Liver (tissue), 8 donors: ENCODE measurements at regions not wholly inside any gene's neighbourhood (a gene's known extent, or its start where the extent isn't known, plus 50 kb on each side); places are given as distances from the start of the nearest gene placed in this dataset.

Experiments used
- DNase-seq: peaks from one replicate; pipeline ENCODE4 v3.0.0-alpha.2; 2017; ENCODE audit warnings: low spot score
- H3K27ac ChIP-seq, 2 donors: one replicate each; pipeline ENCODE4 v1.7.0; 2013; ENCODE audit warnings: inconsistent platforms in 2 of 2, low read length in 2 of 2, control low read depth in 1 of 2, low read depth in 1 of 2, mild to moderate bottlenecking in 1 of 2
- H3K27me3 ChIP-seq, 4 donors: one replicate each; pipeline versions ENCODE4 v1.6.1 to v1.7.0; 2013; ENCODE audit warnings: low read length in 3 of 4, inconsistent platforms in 1 of 4, mild to moderate bottlenecking in 1 of 4, moderate library complexity in 1 of 4; ENCODE audit not compliant: control insufficient read depth in 4 of 4, insufficient read depth in 4 of 4
- H3K36me3 ChIP-seq, 4 donors: one replicate each; pipeline versions ENCODE4 v1.6.1 to v1.7.0; 2013; ENCODE audit warnings: low read length in 3 of 4, mild to moderate bottlenecking in 3 of 4, low read depth in 1 of 4, moderate library complexity in 1 of 4; ENCODE audit not compliant: control insufficient read depth in 4 of 4, insufficient read depth in 3 of 4
- H3K4me1 ChIP-seq, 4 donors: one replicate each; pipeline versions ENCODE4 v1.6.1 to v1.7.0; 2013; ENCODE audit warnings: low read length in 3 of 4, mild to moderate bottlenecking in 3 of 4, moderate library complexity in 1 of 4; ENCODE audit not compliant: control insufficient read depth in 4 of 4, insufficient read depth in 4 of 4
- H3K4me3 ChIP-seq, 3 donors: one replicate each; pipeline versions ENCODE4 v1.6.1 to v1.7.0; 2013; ENCODE audit warnings: low read length in 3 of 3, control low read depth in 1 of 3, low read depth in 1 of 3, mild to moderate bottlenecking in 1 of 3
- H3K9ac ChIP-seq, 2 donors: one replicate each; pipeline ENCODE4 v1.7.0; 2013; ENCODE audit warnings: low read length in 2 of 2, mild to moderate bottlenecking in 2 of 2, moderate library complexity in 2 of 2, control low read depth in 1 of 2, low read depth in 1 of 2
- H3K9me3 ChIP-seq, 4 donors: one replicate each; pipeline versions ENCODE4 v1.6.1 to v1.7.0; 2013; ENCODE audit warnings: low read length in 3 of 4; ENCODE audit not compliant: control insufficient read depth in 4 of 4
- ATF3 ChIP-seq: IDR thresholded peaks from 2 replicates; pipeline ENCODE4 v1.6.1; 2016; ENCODE audit warnings: antibody characterized with exemption
- CTCF ChIP-seq: fragments of 150-350 bp; IDR thresholded peaks from 2 replicates; pipeline ENCODE4 v1.5.1; 2017; ENCODE audit warnings: improper control_type of control experiment, low read depth, low read length; ENCODE audit not compliant: missing input control
- EGR1 ChIP-seq, 2 donors: IDR thresholded peaks; 2 replicates each; pipeline ENCODE4 v1.6.1; 2016 to 2018; ENCODE audit warnings: antibody characterized with exemption in 2 of 2, low read depth in 2 of 2
- FOXA1 ChIP-seq: IDR thresholded peaks from 2 replicates; pipeline ENCODE4 v1.6.1; 2016; ENCODE audit warnings: antibody characterized with exemption
- FOXA2 ChIP-seq: IDR thresholded peaks from 2 replicates; pipeline ENCODE4 v1.6.1; 2016; ENCODE audit warnings: antibody characterized with exemption
- GABPA ChIP-seq, 2 donors: IDR thresholded peaks in 1 of 2; conservative IDR thresholded peaks in 1 of 2; 2 replicates each; pipeline ENCODE4 v1.6.1; 2016; ENCODE audit warnings: antibody characterized with exemption in 2 of 2, mild to moderate bottlenecking in 1 of 2, moderate library complexity in 1 of 2
- HNF4G ChIP-seq: IDR thresholded peaks from 2 replicates; pipeline ENCODE4 v1.6.1; 2016; ENCODE audit warnings: antibody characterized with exemption
- MAX ChIP-seq: IDR thresholded peaks from 2 replicates; pipeline ENCODE4 v1.6.1; 2016; ENCODE audit warnings: antibody characterized with exemption
- REST ChIP-seq: IDR thresholded peaks from 2 replicates; pipeline ENCODE4 v1.6.1; 2016; ENCODE audit warnings: antibody characterized with exemption, mild to moderate bottlenecking
- SP1 ChIP-seq: IDR thresholded peaks from 2 replicates; pipeline ENCODE4 v1.6.1; 2018; ENCODE audit warnings: antibody characterized with exemption, mild to moderate bottlenecking
- YY1 ChIP-seq: IDR thresholded peaks from 2 replicates; pipeline ENCODE4 v1.6.1; 2016; ENCODE audit warnings: antibody characterized with exemption, mild to moderate bottlenecking
- WGBS: extraction: QIAGEN DNeasy Blood & Tissue Kit; methylation state at CpG from one replicate; pipeline ENCODE4 v1.1.7; 2013; 5-methylcytosine and 5-hydroxymethylcytosine counted together
- TF ChIP-seq, protein P1 (sequence below): IDR thresholded peaks from 2 replicates; pipeline ENCODE4 v1.6.1; 2016; ENCODE audit warnings: antibody characterized with exemption
- donor health status: healthy.
- donor health status: healthy.
- donor health status: healthy.
- donor health status: healthy.
- donor health status: healthy.

DNA sequence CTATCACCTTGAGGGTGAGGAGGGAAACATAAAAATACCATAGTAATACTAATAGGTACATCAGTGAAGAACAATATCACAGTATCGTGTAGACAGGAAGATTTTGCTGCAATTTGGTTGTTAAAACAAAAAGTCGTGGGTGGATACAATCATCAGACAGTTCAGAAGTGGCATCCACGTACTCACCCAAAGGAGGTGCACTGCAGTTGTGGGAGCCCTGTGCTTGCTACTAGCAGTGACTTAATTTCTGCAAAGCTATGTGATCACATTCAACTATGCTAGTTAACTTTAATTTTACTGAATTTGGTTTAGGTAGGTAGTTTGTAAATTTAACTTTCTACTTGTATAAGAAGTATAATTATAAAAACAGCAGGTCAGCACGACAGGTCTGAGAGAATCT, 188.2 kb upstream of the SGK1 start:
- DNase-seq, result no peak
- WGBS, result 94% methylated on average over 4 of the region's 4 CpGs
- TF ChIP-seq MAX (no peak), YY1 (no peak), ATF3 (no peak)
- no peak overlapping the region for H3K4me3 ChIP-seq
- H3K9ac ChIP-seq, result no peak overlapping the region
- no peak overlapping the region for H3K27ac ChIP-seq
- peaks cover 2 to 18% (median 9%) of the 10 kb centered on the region in 4 donors for H3K4me1 ChIP-seq
- no peaks in the 10 kb centered on the region for H3K9me3 ChIP-seq
- no peaks in the 10 kb centered on the region for H3K36me3 ChIP-seq
- H3K27me3 ChIP-seq, result no peaks in the 10 kb centered on the region

- Histone ChIP-seq H3K4me3 (no peak overlapping the region), H3K27ac (peak overlapping the region in 1 of 2 donors; percentile 82), H3K4me1 (peaks cover 2 to 21% (median 12%) of the 10 kb centered on the region in 4 donors), H3K9me3 (no peaks in the 10 kb centered on the region), H3K9ac (no peak overlapping the region), H3K36me3 (no peaks in the 10 kb centered on the region), H3K27me3 (no peaks in the 10 kb centered on the region)
- TF ChIP-seq, protein P1, sequence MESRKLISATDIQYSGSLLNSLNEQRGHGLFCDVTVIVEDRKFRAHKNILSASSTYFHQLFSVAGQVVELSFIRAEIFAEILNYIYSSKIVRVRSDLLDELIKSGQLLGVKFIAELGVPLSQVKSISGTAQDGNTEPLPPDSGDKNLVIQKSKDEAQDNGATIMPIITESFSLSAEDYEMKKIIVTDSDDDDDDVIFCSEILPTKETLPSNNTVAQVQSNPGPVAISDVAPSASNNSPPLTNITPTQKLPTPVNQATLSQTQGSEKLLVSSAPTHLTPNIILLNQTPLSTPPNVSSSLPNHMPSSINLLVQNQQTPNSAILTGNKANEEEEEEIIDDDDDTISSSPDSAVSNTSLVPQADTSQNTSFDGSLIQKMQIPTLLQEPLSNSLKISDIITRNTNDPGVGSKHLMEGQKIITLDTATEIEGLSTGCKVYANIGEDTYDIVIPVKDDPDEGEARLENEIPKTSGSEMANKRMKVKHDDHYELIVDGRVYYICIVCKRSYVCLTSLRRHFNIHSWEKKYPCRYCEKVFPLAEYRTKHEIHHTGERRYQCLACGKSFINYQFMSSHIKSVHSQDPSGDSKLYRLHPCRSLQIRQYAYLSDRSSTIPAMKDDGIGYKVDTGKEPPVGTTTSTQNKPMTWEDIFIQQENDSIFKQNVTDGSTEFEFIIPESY, result no peak
- no peak for DNase-seq
- WGBS, result 86% methylated on average over 7 of the region's 7 CpGs
Observed at GRCh38 chr6:134503585-134504281, 185.8 kb upstream of the SGK1 start.

DNA sequence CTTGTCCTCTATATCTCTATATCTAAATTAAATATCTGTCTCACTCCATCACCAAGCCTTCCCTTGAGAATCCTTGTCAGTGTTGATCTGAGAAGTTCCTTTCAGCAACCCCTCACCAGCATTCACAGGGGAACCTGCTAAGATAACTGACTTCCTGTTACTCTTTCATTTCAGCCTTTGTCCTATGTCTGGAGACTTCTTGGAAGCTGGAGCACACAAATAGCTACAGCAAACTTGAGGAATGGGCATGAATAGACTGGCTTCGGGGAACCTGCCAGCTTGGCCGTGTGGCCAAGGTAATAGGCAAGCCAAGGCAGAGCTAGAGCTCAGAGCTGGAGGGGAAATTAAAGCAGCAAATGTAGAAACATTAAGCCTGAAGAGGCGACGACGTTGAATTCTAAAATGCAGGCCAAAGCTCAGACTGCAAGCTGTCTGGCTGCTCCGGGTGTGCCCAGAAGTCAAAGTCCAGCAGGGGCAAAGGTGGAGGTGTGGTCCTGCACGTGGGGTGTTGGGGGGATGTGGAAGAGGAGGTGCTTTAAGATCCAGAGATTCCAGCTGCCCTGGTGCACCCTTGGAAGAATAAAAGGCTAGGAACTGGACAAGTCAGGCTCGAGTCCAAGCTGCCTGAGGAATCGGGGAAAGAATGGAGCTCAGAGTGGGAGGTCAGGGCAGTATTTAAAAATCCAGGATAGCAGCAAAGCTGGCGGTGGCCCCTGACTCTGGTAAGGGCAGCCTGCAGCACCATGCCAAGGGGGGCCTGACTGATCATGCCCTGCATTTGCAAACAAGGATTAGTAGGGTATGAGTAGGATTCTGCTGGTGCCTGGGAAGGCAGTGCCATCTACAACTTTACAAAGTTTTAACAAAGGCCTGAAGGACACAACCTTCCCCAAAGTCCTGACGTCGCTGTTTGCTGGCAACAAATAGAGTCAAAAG, 185.0 kb upstream of the SGK1 start:
- Histone ChIP-seq H3K4me1 (peaks cover 2 to 21% (median 12%) of the 10 kb centered on the region in 4 donors), H3K4me3 (no peak overlapping the region), H3K36me3 (no peaks in the 10 kb centered on the region), H3K27me3 (no peaks in the 10 kb centered on the region), H3K9ac (peak overlapping the region in 1 of 2 donors; percentile 64), H3K9me3 (no peaks in the 10 kb centered on the region), H3K27ac (peak overlapping the region; percentile 82 to 92)
- DNase-seq, result no peak
- WGBS, result 47% methylated on average over 12 of the region's 12 CpGs
- TF ChIP-seq ATF3, result no peak
- TF ChIP-seq GABPA (IDR thresholded peaks at IDR 0.05 in 1 of 2, conservative IDR thresholded peaks at IDR 0.05 in 1 of 2), result peak in 1 of 2 donors; percentile 13
- TF ChIP-seq MAX, result peak; percentile 63
- TF ChIP-seq, protein P1, result no peak
- TF ChIP-seq YY1, result peak; percentile 61
- peak; percentile 99 for TF ChIP-seq SP1
- peak; percentile 16 for TF ChIP-seq REST
- no peak for TF ChIP-seq FOXA2
- TF ChIP-seq CTCF, result no peak
- no peak for TF ChIP-seq FOXA1
- no peak for TF ChIP-seq EGR1 (IDR thresholded peaks at IDR 0.05; ENCODE audit: low read depth in 2 of 2)
- peak; percentile 98 for TF ChIP-seq HNF4G
